RPMI7951 (cell line): ENCODE measurements at regions not wholly inside any gene's neighbourhood (a gene's known extent, or its start where the extent isn't known, plus 50 kb on each side); places are given as distances from the start of the nearest gene placed in this dataset.

ENCODE experiments used
- DNase-seq: peaks from one replicate; pipeline ENCODE4 v3.0.0-alpha.2; 2012; ENCODE audit warnings: low read depth

DNA sequence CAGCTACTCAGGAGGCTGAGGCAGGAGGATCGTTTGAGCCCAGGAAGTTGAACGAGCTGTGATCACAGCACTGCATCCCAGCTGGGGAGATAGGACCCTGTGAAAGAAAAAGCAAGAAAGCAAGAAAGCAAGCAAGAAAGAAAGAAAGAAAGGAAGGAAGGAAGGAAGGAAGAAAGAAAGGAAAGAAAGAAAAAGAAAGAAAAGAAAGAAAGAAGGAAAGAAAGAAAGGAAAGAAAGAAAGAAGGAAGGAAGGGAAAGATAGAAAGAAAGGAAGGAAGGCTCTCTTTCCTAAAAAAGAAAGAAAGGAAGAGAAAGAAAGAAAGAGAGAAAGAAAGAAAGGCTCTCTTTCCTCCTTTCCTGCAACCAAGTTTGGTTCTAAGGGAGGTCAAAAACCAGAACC is 380.3 kb downstream of the PCNX1 start:
- DNase-seq = no peak

DNA sequence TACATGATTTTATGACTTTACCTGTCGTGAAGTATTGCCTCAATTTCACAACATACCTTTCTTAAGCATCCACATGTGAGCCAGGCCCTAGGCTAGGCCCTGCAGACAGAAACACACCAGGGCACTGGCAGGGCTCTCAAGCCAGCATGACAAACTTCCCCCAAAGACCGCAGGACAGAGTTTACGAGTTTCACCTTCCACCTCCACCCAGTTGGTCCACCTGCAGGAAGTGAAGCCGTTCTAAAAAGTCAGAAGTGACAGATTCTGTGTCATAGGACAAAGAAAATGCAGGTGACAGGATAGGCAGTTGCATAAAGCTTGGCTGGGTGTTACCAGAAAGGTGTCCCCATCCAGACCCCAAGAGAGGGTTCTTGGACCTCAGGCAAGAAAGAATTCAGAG is 382.3 kb downstream of the PCNX1 start:
- DNase-seq = no peak

DNA sequence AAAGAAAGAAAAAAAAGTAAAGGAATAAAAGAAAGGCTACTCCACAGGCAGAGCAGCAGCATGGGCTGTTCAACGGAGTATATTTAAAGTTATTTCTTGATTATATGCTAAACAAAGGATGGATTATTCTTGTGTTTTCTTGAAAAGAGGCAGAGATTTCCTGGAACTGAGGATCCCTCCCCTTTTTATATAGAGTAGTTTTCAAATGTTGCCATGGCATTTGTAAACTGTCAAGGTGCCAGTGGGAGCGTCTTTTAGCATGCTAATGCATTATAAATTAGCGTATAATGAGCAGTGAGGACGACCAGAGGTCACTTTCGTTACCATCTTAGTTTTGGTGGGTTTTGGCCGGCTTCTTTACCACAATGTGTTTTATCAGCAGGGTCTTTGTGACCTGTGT is 383.0 kb downstream of the PCNX1 start:
- DNase-seq = peak; percentile 13

DNA sequence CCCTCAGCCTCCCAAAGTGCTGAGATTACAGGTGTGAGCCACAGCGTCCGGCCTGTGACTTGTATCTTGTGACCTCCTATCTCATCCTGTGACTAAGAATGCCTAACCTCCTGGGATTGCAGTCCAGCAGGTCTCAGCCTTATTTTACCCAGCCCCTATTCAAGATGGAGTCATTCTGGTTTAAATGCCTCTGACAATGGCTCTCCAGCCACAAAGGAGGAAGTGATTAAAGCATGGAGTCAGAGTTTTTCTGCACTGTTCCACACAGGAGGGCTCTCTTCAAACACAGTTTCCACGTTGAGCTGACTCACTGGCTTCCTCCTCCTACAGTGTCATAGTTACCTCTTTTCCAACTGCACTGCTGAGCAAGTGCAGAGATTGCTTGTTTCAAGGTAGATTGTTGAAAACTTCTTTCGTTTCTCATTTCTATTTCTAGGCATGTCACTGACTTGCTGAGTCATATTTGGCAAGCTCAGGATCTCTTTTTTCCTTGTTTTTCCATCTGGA is 383.8 kb downstream of the PCNX1 start:
- peak; percentile 77 for DNase-seq

DNA sequence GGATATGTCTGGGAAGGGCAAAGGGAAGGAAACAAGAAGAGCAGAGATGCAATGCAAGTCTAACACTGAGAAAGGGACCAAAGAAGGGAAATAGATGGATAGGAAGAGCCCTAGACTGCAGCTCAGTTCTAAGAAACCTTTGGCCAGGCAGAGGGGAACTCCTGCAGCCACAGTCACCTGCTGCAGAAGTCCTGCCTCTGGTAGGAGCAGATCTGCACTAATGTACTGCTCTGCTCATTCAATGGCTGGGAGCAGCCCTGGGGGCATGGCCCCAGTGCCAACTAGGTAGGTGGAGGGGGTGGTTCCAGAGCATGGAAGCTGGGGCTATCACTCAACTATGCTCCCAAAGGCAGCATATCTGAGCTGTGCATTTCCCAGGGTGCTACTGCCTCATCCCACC is 388.9 kb downstream of the PCNX1 start:
- no peak for DNase-seq

DNA sequence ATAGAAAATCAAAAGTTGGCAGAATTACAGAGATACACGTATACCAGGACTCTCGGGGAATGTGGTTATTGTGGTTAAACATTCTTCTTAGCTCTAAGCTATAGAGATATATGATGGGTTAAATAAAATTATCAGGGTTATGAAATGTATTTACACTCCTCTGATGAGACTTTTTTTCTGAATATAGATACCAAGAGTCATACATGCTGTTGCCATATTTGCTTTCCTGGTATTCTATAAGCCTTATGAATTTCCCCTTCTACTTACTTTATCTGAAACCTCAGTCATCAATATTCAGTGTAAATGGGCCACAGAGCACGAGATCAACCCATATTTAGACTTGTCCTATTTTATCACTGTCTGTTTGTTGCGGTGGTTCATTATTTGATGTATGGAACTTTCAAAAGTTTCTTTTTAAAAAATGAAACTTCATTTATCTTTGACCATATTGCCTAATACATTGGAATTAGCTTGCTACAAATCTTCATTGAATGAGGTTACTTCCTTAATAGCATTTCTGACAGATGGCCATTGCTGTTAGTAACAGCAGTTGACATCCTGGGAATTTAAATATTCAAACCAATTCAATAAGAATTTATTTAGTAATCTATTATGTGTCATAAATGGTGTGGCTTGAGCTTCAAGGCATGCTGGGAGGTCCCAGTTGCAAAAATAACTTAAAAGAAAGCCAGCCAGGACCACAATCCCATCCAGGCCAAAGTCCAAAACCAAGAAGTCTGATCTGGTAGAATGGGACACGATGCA is 393.5 kb downstream of the PCNX1 start:
- no peak for DNase-seq

DNA sequence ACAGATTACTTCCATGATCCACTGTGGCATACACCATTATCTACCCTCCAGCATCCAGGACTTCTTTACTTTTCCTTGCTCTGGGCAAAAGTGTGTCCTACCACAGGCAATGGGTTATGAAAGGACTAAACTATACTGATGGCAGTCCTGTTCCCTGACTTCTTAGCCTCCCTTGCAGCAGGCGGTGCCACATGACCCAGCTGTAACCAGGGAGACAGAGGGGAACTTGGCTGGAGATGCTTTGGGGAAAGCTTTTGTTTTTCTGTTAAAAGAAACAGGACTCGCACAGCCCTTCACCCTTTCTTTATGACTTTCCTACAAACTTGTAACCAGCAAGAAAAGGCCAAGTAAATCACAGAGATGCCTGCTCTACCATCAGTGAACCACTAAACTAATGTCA is 394.4 kb downstream of the PCNX1 start:
- DNase-seq = no peak

DNA sequence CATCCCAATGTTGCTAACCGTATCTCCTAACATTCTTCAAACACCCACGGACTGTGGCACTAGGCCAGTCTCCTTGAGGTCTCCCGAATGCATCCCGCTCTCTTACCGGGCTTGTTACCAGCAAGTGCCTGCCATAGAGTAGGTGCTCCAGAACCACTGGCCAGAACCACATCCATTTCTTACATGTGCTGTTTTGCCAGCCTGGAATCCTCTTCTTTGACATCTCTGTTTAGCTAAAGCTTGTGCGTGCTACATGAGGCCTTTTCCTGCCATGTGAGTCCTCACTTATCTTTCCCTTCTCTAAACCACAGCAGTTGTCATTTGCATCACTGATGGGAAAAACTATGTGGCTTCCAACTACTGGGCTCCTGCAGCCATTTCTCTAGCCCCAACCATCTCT is 397.4 kb downstream of the PCNX1 start:
- DNase-seq = no peak

DNA sequence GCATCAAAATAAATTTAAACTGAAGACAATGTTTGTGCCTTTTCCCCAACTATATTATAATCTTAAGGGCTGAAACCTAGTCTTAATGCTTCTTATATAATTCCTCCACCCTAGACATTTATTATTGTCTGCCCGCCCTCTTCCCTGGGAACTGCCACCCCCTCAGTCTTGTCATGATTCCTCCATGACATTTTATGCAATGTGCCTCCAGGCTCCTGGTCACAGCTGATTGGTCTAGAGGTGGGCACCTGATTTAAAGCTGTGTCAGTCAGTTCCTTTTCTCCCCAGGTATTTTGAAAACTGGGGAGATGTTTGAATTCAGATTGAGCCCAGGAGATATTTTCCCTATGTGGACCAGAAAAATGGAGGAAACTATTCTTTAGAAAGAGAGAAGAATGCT is 401.4 kb downstream of the PCNX1 start:
- no peak for DNase-seq

DNA sequence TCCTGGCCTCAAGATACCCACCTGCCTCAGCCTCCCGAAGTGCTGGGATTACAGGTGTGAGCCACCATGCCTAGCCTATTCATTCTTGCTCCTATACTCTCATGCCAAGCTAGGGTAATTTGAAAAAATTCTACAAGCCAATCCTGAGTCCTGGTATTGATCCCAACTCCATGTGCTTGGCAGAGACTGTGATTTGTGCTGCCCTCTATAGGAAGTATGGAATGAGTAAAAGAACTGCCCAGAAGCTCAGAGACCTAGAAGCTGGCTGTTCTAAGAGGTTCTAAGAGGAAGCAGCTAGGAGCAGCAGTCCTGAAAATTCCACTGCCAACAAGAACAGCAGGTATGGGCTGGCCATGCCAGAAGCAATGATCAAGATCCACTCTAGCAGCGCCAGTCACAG is 402.5 kb downstream of the PCNX1 start:
- no peak for DNase-seq

DNA sequence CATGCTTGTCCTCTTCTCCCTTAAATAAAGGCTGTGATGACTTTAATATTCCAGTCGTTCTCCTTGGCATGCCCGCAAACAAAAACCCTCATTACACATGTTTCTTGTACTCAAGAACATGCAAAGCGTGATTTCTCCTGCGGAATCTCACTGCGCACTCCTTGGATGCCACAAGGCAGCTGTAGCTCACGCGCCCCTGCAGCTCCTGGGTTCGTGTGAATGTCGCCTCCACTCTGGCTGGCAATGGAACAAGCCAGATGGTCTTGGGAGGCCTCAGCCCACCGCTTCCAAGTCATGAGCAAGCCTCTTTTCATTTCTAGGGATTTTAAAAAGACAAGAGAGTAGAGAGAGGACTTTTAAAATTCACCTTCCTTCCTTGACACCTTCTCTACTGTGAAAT is 403.8 kb downstream of the PCNX1 start:
- no peak for DNase-seq

DNA sequence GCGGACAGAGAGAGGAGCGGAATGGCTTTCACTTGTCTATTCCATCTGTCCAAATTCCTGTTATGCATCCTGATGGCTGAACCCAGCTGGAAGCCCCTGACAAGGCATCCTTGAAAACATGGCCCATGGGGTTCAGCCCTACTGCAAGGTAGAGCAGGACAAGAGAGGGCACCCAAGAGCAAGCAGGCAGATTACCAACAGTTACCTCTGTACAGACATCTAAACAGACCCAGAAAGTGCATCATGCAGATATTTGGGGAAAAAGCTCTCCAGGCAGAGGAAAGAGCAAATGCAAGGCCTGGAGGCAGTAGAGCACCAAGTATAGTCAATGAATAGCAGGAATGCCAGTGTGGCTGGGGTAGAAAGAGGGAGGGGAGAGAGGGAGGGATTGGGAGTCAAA is 407.5 kb downstream of the PCNX1 start:
- DNase-seq = no peak

DNA sequence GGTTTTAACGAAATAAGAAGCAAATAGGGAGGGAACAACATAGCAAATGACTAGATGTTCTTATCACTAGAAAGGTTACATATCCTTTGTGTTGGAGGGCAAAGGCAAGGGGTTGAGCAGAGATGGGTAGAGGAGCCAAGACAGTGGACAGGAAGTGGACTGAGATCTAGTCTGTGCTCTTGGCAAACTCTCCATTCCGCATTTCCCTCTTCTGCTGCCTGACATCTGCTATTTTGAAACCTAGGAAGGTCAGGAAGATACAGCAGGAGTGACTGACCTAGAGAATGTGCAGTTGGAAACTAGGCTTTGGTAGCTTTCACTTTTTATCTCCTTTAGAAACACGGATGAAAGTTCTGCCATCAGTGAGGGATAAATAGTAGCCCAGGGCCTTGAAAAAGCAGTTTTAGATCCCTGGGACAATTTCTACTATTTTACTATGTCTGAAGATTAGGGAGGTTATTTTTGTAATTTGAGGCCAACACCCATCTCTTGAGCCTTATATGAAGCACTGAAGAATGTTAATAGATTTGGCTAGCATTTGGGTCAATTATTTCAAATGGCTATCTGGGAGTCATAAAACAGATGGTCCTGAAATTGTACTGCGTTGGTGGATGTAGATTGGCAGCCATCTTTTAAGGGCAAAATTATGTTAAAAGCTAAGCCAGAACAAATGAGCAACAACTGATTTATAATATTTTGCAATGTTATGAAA is 410.3 kb downstream of the PCNX1 start:
- no peak for DNase-seq

DNA sequence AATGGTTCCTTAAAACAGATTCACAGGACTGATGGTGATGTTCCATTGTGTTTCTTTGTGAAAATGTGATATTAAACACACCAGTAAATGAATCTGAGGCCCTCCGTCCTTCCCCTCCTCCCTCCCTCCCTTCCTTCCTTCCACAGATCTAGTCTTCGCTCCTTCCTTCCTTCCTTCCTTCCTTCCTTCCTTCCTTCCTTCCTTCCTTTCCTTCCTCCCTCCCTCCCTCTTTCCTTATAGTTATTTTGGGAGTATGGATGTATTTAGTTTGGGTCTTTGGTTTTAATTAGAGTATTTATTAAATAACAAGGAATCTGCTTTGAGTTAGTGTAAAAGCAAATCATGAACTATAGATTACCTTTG is 410.8 kb downstream of the PCNX1 start:
- DNase-seq = no peak

DNA sequence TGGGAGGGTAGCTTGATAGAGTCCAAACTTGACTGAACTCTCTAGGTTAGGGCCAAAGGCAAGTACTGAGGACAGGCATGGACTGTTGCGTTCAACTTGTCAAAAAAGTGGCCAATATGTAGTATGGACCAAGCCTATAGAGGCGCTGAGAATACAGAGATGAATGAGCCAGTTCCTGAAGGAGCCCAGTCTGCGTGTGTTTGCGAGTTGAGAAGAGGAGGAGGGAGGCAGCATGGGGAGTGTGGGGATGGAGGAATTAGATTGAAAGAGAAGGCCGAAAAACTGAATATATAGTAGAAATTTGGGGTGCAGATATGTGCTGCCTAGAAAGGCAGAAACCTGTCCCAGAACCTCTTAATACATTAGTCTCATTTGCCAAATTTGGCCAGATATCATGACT is 412.4 kb downstream of the PCNX1 start:
- peak; percentile 36 for DNase-seq

DNA sequence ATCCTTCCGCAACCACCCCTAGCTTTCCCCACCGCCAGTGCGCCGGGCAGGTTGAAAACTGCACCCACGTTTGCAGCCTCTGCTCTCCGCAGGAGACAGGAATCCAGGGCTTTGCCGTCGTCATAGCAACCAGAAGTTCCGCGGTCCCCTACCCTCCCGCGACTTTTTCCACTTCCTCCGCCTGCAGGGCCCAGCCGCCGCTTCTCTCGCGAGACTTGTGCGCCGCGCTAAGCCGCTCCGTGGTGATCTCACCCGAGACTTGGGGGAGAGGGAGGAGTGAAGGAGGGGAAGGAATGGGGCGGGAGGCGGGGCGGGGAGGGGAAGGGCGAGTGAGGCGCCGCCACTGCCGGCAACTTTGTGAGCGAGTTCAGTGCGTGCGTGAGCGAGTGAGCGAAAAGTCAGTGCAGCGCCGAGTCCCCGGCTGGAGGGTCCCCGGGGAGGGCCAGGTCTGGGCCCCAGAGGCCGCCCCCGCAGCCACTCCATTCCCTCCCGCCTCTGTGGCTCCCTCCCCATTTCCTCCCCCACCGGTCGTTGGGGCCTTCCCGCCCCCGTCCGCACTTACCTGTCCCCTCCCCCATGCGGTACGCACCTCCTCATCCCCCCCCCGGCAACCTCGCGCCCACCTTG is 413.0 kb downstream of the PCNX1 start, which contains the start of gene SIPA1L1:
Gene SIPA1L1, plus strand, starts transcription at position 370 of the 627 bp plus-strand sequence.
- peak; percentile 97 for DNase-seq

DNA sequence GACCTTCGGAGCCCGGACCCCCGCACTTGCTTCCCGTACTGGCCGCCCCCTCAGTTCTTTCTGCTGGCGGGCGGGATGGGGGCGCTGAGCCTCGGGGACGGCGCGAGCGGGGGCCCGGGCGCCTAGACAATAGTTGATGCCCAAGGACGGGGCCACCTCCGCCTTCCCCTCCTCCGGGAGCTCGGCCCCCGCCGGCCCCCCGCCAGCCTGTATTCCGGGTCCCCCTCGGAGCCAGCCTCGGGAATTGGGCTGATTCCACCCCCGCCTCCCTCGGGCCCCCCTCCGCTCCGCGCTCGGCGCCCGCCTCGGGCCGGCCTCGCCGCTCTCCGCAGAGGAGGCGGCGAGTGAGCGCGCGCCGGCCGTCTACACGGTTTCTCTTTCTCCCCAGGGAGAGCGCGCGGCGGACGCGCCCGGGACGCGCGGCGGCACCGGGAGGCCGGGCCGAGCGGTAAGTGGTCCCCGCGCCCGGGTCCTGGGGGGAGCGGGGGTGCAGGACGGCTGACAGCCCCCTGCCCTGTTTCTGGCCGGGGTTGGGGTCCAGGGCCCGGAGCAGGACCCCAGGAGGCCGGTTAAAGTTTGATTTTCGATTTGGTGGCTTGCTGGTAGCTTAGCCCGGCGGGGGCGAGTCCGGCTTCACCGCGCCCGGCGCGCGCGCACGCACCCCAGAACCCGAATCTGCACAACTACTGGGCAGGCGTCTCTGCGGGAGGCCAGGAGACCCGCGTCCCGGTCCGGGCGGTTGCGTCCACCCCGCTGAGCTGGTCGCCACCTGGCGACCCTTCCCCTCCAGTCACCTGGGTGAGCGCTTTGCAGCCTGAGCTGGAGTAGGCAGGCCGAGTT is 413.7 kb downstream of the PCNX1 start:
- DNase-seq = peak; percentile 73

DNA sequence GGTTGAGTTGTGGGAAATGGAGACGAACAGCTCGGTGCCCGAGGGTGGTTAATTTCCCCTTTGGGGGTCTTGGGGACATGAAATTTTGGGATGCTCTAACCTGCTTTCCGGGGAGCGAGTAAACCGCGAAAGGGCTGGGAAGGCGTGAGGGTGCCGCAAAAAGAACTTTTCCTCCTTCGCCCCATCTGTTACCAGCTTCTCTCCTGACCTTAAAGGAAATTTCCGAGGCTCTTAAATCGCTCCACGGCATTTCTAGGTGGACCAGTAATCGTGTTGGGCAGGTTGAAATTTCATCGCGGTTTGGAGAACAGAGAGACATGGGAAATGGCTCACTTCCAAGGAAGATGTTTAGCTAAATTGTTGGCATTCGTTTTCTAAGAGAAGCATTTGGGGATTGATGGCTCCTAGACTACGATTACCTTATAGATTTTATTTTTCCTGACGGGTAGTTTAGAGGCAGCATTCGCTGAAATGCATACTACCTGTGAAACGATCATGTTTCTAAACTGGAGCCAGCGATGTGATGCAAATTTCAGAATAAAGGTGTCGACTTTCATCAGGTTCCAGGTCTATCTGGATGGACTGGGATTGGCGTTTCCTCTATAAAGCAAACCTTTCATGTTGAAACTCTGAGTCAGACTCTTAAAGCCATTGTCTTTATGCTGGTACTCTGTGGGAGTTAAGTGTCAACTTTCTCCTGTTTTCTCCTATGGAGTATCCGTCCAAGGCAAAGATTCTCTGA is 414.5 kb downstream of the PCNX1 start:
- DNase-seq = peak; percentile 54

DNA sequence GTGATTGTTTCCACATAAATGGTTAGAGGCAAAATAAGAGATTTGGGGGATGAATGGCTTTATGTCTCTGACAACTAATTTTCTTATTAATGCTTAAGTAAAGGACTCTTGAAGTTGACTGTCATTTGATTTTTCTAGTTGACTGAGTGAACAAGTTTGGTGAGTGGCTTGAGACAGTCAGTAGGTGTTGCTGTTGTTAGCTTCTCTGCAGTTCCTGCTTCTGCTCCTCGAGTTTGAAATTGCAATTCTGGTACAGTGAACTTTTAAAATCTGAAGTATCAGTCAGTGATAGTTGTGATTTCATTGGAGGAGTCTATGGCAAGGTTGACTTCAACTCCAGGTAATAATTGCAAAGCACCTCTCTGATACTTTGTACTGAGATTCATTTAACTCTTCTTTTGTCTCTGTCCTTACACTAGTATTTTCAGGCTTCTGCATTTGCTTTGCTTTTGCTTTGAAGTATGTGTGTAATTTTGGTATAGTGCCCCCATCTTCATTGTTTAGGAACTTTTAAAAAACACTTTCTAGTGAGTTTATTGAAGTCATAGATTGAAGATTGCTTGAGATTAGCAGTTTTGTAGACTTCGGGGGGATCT is 415.5 kb downstream of the PCNX1 start:
- peak; percentile 40 for DNase-seq

DNA sequence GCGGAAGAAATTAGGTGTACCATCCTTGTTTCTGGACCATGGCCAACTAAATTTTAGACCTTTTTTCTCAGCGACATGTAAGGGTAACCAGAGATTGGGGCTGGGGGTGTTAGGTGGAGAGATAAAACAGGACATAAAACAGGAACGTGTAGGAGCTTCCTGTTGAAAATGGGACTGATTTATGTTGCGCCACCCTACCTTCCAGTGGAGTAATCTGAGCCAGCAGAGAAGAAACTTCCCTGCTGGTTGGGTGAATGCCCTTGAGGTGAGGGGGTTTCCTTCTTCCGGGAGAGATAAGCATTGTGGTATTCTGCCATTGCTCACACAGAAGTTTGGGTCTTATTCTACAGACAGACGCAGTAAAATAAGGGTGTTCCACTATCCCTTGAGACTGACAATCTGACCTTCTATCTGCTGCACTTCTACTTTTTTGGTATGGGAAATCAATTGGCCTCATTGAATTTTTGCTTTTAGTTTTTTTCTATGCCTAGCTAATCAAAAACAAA is 417.6 kb downstream of the PCNX1 start:
- peak; percentile 23 for DNase-seq

DNA sequence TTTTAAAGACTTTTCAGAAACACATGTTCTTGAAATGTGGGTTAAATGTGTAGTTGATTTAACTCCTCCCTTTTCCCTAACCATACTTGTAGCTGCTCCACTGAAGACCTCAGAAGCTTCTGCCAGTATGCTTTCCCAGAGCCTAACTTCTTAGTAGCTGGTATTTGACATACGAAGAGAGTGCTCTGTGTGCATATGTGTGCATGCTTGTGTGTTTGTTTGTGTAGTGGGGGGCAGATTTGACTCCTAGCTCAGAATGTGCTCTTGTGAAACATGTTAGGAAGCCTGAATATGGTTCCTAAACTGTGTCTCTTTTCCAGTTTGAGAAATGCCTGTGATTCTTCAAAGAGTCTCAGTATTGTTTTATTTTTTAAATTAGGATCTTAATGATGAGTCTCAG is 420.4 kb downstream of the PCNX1 start:
- no peak for DNase-seq
